DMS79 (cell line): ENCODE measurements at regions not wholly inside any gene's neighbourhood (a gene's known extent, or its start where the extent isn't known, plus 50 kb on each side); places are given as distances from the start of the nearest gene placed in this dataset.
"Not testable (repeated sequence)": the region's sequence is repeated elsewhere in the genome, so short reads cannot be mapped to it uniquely, and the experiment has no call there.

Experiments used
- DNase-seq: peaks from one replicate; lab custom pipeline; 2025; lab: John Stamatoyannopoulos, UW

- no peak for DNase-seq
Observed at GRCh38 chr1:60949826-60950197, 132.5 kb upstream of the NFIA start.

DNA sequence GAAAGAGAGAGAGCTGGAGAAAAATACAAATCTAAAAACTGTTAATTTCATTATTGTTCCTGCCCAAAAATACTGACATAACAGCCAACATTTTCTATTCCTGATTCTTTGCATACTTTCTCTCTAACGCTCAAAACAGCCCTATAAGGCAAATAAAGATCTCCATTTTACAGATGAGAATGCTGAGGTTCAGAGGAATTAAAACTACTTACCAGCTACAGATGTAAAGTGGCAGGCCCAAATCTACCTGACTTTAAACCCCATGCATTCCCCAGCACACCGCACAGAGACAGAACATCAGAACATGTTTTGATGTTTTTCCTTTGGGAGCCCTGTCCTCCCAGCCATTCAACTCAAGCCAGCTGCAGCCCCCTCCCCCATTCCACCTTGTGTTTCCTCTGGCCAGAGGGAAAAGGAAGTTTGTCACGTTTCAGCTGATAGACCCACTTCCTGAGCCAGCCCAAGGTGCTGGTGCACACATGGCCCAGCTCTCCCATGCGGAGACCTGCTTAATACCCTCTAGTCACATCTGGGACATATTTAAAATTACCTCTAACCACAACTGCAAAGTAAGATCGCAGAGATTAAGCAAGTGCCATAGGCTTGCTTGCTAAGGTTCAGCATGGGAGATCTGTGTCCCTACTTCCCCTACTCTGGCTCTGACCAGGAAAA lies 133.1 kb upstream of the NFIA start:
- no peak for DNase-seq

DNA sequence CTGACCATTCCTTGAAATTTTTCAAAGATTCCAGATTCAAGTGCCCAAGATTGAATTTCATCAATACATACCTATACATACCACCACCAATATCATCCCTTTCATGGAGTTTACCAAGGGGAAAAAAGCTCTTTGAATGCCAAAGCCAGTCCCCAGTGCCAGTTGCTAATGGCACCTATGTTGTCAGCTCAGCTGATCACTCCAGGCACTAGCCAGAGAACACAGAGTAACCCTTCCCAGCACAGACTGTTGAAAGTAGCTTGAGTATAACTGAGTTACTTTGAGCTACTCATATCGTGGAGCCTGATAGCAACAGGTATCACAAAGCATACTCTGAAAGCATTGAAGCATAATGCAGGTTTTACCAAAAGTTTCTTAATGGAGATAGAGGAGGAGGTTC lies 133.9 kb upstream of the NFIA start:
- DNase-seq: no peak

- no peak for DNase-seq
Observed at GRCh38 chr1:60947367-60947766, 135.0 kb upstream of the NFIA start.

- no peak for DNase-seq
Observed at GRCh38 chr1:60942896-60943638, 139.3 kb upstream of the NFIA start.

- DNase-seq: no peak
Observed at GRCh38 chr1:60942291-60942690, 140.1 kb upstream of the NFIA start.

- DNase-seq: not testable (repeated sequence)
Observed at GRCh38 chr1:60940685-60941084, 141.7 kb upstream of the NFIA start.

DNA sequence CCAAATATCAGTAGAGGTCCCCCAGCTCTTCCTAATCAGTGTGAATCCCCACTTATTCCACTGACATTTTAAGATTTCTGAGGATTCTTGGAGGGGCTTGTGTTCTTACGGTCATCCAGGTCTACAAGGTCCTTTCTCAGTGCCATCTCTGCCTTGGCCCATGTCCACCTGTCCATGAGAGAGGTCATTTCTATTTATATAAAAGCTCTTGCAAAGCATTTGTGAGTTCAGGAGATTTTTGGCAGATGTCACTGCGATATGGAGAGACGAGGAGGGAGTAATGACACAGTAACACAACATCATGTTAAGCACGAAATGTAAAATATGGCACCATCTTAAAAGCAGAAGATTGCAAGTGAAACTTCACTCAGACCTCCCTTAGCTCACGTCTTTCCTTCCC lies 144.6 kb upstream of the NFIA start:
- DNase-seq: no peak

GRCh38 chr1:60936591-60937342 lies 145.6 kb upstream of the NFIA start:
- no peak for DNase-seq

GRCh38 chr1:60936163-60936562 lies 146.2 kb upstream of the NFIA start:
- peak; percentile 56 for DNase-seq

- no peak for DNase-seq
Observed at GRCh38 chr1:60935599-60936110, 146.7 kb upstream of the NFIA start.

DNA sequence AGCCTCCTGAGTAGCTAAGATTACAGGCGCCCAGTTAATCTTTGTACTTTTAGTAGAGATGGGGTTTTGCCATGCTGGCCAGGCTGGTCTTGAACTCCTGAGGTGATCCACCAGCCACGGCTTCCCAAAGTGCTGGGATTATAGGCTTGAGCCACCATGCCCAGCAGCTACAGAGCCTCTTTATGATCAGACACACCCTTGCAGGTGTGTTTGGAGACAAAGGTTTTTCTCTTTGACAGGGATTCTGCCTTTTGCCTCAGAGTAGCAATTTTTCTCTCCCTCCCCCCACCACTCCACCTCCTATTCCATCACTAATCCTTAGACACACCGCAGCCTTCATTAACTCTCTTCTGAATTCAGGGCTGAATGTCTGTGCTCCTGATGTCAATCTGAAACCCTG lies 152.2 kb upstream of the NFIA start:
- no peak for DNase-seq

DNA sequence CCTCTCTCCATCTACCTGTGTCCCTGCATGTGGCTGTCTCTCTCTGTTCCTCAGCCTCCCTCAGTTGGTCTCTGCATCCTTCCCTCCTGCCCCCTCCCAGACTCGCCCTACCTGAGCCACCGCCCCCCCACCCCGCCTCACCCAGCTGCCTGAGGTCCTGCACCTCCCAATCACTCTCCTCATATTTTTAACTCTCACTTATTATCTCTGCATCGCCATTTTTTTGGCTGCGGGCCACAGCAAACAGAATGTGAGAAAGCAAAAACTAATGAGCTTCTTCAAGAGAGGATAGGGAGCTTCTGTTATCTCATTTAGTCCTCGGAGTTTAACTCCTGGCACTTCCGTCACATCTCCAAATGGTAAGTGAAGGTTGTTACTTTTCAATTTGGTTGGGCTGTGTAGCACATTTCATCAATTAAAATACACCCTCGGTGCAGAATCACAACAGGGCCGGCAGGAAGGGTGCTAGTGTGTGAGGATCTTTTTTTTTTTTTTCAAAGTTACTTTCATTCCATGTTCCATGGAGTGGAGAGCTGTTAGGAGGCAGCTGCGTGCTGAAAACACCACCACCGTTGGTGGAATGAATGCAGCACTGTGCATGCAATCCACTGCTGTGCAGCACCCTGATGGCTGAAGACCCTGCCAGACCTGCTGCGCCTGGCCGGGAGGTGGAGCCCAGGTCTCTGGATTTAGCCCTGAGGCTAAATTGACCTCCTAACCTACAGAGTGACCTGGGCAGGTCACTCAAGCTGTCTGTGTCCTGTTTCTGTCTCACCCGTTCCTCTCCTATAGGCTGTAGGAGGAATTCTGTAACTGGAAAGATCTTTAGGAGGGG lies 157.2 kb upstream of the NFIA start:
- no peak for DNase-seq

DNA sequence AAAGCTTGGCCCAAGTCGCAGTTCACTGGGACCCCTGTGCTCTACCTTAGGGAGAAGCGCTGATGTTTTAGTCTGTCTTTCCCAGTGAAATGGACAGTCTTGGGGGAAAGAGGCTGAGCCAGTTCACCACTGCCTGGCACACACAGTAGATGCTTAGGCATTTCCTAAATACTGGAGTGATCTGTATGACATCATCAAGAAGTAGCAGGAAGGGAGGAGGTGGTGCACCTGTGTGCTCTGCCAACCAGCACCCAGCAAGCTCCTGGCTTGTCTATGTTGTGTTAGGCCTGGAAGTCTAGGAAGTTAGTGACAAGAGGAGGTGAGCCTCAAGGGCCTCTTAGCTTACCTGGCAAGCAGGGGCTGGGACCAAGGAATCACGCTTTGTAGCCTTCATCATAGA lies 158.2 kb upstream of the NFIA start:
- DNase-seq: no peak

DNA sequence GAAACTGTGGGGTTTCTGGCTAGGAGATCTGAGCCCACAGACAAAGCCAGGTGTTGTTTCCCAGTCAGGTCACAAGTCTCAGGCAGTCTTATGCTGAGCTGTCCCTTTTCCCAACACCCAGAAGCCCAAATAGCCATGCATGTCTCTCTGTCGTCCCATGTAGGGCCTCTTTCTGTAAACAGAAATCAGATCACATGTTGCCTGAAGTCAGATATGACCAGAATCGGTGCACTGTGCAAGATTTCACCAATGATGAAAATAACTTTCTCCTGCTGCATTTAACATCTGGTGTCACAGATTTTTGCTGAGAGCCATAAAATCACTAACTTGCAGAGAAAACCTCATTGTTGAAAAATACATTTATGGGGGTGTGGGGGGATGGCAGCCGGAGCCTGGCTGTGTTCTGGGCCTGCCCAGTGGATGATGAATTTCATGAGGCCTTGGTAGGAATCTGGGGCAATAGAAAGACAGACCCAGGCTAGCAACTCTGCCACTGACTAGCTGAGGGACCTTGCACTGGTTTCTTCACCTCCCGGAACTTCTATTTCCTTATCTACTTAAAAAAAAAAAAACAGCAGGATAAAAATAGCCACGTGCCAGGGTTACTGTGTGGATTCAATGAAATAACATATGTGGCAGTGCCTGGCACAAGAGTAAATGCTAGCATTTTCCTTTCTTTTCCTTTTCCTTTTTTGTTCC lies 158.8 kb upstream of the NFIA start:
- no peak for DNase-seq

DNA sequence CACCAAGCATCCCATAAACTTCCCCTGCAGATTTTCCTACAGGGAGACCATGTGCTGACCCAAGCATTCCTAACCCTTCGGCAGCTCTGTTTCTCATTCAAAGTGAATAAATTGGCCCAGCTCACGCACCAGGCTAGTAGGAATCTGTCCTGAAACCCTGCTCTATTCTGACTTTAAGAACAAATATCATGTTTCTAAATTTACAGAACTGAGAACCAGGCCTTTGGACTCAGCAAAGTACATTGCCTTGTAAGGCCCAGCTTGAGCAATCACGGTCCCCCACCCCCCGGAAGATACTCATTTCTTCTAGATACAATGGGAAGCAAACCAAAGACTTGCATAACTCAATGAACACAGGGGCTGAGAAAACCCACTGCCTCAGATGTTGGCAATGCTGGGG lies 160.1 kb upstream of the NFIA start:
- no peak for DNase-seq

DNA sequence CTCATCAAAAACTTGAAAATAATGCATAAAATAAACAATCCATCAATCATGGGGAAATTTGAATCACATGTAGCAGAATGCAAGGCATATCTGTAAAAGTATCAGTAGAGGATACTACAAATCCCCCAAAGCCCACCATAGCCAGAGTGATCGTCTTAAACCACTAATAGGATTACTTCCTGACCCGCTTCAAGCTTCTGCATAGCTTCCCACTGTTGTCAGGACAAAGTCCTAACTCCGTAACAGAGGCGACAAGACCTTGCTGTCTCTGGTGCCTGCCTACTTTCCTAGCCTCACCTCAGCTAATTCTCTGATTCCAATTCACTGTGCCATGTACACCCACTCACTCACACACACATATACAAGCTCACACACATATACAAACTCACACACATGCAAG lies 161.2 kb upstream of the NFIA start:
- DNase-seq: no peak

GRCh38 chr1:60920561-60920960 lies 161.8 kb upstream of the NFIA start:
- no peak for DNase-seq

GRCh38 chr1:60918867-60919266 lies 163.5 kb upstream of the NFIA start:
- DNase-seq: no peak

GRCh38 chr1:60916906-60917305 lies 165.5 kb upstream of the NFIA start:
- DNase-seq: no peak

DNA sequence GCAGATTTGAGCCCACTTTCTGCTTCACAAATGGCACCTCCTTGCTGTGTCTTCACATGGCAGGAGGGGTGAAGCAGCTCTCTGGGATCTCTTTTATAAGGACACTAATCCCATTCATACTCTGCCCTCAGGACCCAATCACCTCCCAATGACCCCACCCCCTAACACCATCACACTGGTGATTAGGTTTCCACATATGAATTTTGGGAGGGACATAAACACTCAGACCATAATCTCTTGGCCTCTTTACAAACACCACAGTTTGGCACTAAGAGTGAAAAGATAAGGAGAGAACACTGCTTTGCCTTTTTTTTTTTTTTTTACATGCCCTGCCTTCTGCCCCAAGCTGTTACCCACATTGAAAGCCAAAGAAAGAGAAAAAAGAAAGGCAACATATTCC lies 166.2 kb upstream of the NFIA start:
- no peak for DNase-seq
